ENCODE measurements at regions not wholly inside any gene's neighbourhood (a gene's known extent, or its start where the extent isn't known, plus 50 kb on each side); places are given as distances from the start of the nearest gene placed in this dataset.

- no peak overlapping the region for H3K4me3 ChIP-seq
- WGBS: 67% methylated on average over 2 of the region's 2 CpGs
- peaks cover 3% of the 10 kb centered on the region for H3K27me3 ChIP-seq
- no peaks in the 10 kb centered on the region for H3K9me3 ChIP-seq
- TF ChIP-seq POLR2A (IDR thresholded peaks at IDR 0.05) (no peak), POLR2AphosphoS5 (IDR thresholded peaks at IDR 0.05) (no peak), EP300 (IDR thresholded peaks at IDR 0.05) (no peak)
- TF ChIP-seq, protein P1, sequence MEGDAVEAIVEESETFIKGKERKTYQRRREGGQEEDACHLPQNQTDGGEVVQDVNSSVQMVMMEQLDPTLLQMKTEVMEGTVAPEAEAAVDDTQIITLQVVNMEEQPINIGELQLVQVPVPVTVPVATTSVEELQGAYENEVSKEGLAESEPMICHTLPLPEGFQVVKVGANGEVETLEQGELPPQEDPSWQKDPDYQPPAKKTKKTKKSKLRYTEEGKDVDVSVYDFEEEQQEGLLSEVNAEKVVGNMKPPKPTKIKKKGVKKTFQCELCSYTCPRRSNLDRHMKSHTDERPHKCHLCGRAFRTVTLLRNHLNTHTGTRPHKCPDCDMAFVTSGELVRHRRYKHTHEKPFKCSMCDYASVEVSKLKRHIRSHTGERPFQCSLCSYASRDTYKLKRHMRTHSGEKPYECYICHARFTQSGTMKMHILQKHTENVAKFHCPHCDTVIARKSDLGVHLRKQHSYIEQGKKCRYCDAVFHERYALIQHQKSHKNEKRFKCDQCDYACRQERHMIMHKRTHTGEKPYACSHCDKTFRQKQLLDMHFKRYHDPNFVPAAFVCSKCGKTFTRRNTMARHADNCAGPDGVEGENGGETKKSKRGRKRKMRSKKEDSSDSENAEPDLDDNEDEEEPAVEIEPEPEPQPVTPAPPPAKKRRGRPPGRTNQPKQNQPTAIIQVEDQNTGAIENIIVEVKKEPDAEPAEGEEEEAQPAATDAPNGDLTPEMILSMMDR (IDR thresholded peaks at IDR 0.05): no peak
- DNase-seq (ENCODE audit: low spot score in 2 of 2): no peak
- no peaks in the 10 kb centered on the region for H3K4me1 ChIP-seq
- H3K36me3 ChIP-seq: no peaks in the 10 kb centered on the region
- no peak overlapping the region for H3K27ac ChIP-seq
These were observed 51.7 kb upstream of the RTL1 start for GRCh38 chr14:100955201-100955600.

DNA sequence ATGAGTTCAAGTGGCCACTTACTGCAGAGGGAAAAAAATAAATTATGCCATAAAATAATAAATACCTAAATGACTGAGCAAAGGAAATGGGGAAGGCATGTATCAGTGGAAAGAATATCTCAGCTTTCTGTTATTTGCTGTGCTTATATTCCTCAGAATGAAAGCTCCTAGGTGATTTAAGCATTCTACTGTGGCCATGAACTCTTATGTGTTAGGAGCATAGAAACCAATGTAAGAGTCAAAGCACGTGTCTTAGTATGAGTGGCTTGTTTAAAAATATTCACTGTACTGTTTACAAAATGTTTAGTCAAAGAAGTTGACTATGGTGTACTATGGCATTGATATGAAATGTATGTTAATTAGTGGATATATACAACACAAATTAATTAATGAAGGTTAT lies 59.0 kb upstream of the RTL1 start:
- peaks cover 4% of the 10 kb centered on the region for H3K27me3 ChIP-seq
- no peak overlapping the region for H3K27ac ChIP-seq
- DNase-seq (ENCODE audit: low spot score in 2 of 2): no peak
- no peaks in the 10 kb centered on the region for H3K36me3 ChIP-seq
- 86% methylated on average over 1 of the region's 1 CpG for WGBS
- H3K4me3 ChIP-seq: no peak overlapping the region
- H3K9me3 ChIP-seq: no peaks in the 10 kb centered on the region
- H3K4me1 ChIP-seq: no peaks in the 10 kb centered on the region
- TF ChIP-seq POLR2AphosphoS5 (IDR thresholded peaks at IDR 0.05) (no peak), POLR2A (IDR thresholded peaks at IDR 0.05) (no peak)
- TF ChIP-seq, protein P1 (IDR thresholded peaks at IDR 0.05): no peak

DNA sequence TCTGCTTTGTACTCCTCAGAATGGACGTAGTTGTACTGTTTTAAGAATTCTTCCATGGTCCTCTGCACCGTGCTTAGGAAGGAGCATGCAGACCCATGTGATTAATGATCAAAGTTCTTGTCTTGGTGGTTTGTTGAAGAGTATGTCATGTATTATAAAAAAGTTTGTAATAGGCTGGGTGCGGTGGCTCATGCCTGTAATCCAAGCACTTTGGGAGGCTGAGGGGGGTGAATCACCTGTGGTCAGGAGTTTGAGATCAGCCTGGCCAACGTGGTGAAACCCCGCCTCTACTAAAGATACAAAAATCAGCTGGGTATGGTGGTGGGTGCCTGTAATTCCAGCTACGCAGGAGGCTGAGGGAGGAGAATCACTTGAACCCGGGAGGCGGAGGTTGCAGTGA lies 61.8 kb upstream of the RTL1 start:
- Histone ChIP-seq H3K9me3 (no peaks in the 10 kb centered on the region), H3K36me3 (no peaks in the 10 kb centered on the region), H3K27me3 (peaks cover 4% of the 10 kb centered on the region), H3K4me3 (no peak overlapping the region), H3K27ac (no peak overlapping the region), H3K4me1 (no peaks in the 10 kb centered on the region)
- no peak for TF ChIP-seq POLR2AphosphoS5 (IDR thresholded peaks at IDR 0.05)
- no peak for TF ChIP-seq POLR2A (IDR thresholded peaks at IDR 0.05)
- TF ChIP-seq, protein P1 (IDR thresholded peaks at IDR 0.05): no peak
- TF ChIP-seq EP300 (IDR thresholded peaks at IDR 0.05): no peak
- no peak for DNase-seq (ENCODE audit: low spot score in 2 of 2)
- WGBS: 84% methylated on average over 8 of the region's 8 CpGs

- H3K27ac ChIP-seq: no peak overlapping the region
- no peaks in the 10 kb centered on the region for H3K27me3 ChIP-seq
- H3K9me3 ChIP-seq: no peaks in the 10 kb centered on the region
- TF ChIP-seq, protein P1 (IDR thresholded peaks at IDR 0.05): no peak
- TF ChIP-seq POLR2AphosphoS5 (IDR thresholded peaks at IDR 0.05) (no peak), EP300 (IDR thresholded peaks at IDR 0.05) (no peak), POLR2A (IDR thresholded peaks at IDR 0.05) (no peak)
- no peak for DNase-seq (ENCODE audit: low spot score in 2 of 2)
- WGBS: 85% methylated on average over 3 of the region's 3 CpGs
- H3K4me3 ChIP-seq: no peak overlapping the region
- H3K36me3 ChIP-seq: no peaks in the 10 kb centered on the region
- no peaks in the 10 kb centered on the region for H3K4me1 ChIP-seq
These were observed 63.7 kb upstream of the RTL1 start for GRCh38 chr14:100967178-100967577.

DNA sequence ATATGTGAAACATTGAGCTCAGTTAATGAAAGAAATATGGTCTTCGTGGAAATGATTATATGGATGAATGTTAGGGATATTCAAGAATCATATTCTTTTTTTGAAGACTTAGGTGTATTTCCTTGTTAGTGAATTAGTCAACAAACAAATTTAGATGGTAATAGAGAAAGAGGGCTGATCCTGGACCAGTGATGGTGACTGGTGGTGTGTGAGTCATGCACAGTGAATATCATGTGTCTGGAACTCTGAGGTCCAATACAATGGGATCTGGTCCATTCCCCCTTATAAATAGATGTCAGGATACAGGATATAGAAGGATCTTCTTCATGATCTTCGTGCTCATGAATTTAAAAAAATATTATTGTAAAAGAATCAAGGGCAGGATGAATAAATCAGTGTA lies 64.4 kb upstream of the RTL1 start:
- H3K4me3 ChIP-seq: no peak overlapping the region
- no peaks in the 10 kb centered on the region for H3K4me1 ChIP-seq
- no peaks in the 10 kb centered on the region for H3K27me3 ChIP-seq
- H3K36me3 ChIP-seq: no peaks in the 10 kb centered on the region
- DNase-seq (ENCODE audit: low spot score in 2 of 2): no peak
- WGBS: 81% methylated on average over 2 of the region's 2 CpGs
- H3K9me3 ChIP-seq: no peaks in the 10 kb centered on the region
- TF ChIP-seq, protein P1 (IDR thresholded peaks at IDR 0.05): no peak
- H3K27ac ChIP-seq: no peak overlapping the region

All from suprapubic skin (tissue), 4 donors.